ENCODE measurements at regions not wholly inside any gene's neighbourhood (a gene's known extent, or its start where the extent isn't known, plus 50 kb on each side); places are given as distances from the start of the nearest gene placed in this dataset.

DNA sequence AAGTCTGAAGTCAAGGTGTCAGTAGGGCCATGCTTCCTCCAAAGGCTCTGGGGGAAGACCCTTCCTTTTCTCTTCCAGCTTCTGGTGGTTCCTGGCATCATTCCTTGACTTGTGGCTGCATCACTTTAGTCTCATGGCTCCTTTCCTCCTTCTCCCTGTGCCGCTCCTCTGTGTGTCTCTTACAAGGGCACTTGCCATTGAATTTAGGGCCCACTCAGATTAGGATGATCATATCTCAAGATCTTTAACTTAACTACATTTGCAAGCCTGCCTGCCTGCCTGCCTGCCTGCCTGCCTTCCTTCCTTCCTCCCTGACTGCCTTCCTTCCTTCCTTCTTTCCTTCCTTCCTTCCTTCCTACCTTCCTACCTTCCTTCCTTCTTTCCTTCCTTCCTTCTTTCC lies 89.7 kb upstream of the MPHOSPH6 start:
- no peaks in the 10 kb centered on the region for H3K9me1 ChIP-seq (ENCODE audit: control insufficient read depth, insufficient read depth, low read length)
- H3K79me2 ChIP-seq (ENCODE audit: control insufficient read depth, insufficient read depth, low read length) = no peaks in the 10 kb centered on the region
- no TSS peak for BruUV-seq (replicated peaks)
- H3K27ac ChIP-seq (ENCODE audit: extremely low read depth, low read depth, low read length) = no peak overlapping the region
- no peaks in the 10 kb centered on the region for H3K9me3 ChIP-seq (replicated peaks; ENCODE audit: control insufficient read depth, insufficient read depth, low read depth, low read length)
- no peak for FAIRE-seq
- ChIA-PET CTCF (ENCODE audit: low intra/inter-chr PET ratio) (no interaction called here), POLR2A (no interaction called here)
- H3K4me3 ChIP-seq = no peak overlapping the region
- no peaks in the 10 kb centered on the region for H3K36me3 ChIP-seq (ENCODE audit: control insufficient read depth, insufficient read depth, low read length)
- no peak overlapping the region for H2AFZ ChIP-seq (ENCODE audit: low read depth, low read length)
- no peak for DNase-seq (ENCODE audit: extremely low read depth in 1 of 4, low spot score in 3 of 4)
- in situ Hi-C loops (cut with MboI) (loop anchor here (10.0 kb wide), 2 partner anchors 945 to 1185 kb away; no protein-coding TSS in a partner anchor), intact Hi-C loops (cut with micrococcal nuclease) (loop anchor here (5.0 kb wide), 1 partner anchor 1188 kb away; no protein-coding TSS in a partner anchor)
- no peaks in the 10 kb centered on the region; a peak in 1 of 5 replicates for H3K27me3 ChIP-seq (ENCODE audit: control insufficient read depth in 2 of 2, insufficient read depth in 2 of 2, low read length in 2 of 2)
- no peaks in the 10 kb centered on the region for H3K4me1 ChIP-seq (replicated peaks in 1 of 2; ENCODE audit: control insufficient read depth in 2 of 2, insufficient read depth in 2 of 2, low read length in 2 of 2)
- no peak for ATAC-seq
- no peak overlapping the region for H3K4me2 ChIP-seq (ENCODE audit: insufficient read depth, low read length)
- no peak overlapping the region for H3K9ac ChIP-seq (ENCODE audit: insufficient read depth in 1 of 2, low read depth in 2 of 2, low read length in 2 of 2)
- 11% methylated on average over 1 of the region's 1 CpG for WGBS (ENCODE audit: insufficient coverage, low coverage, missing lambda C conversion rate)
- H4K20me1 ChIP-seq (replicated peaks; ENCODE audit: control insufficient read depth, insufficient read depth, low read length) = no peaks in the 10 kb centered on the region
- TF ChIP-seq, protein P1, sequence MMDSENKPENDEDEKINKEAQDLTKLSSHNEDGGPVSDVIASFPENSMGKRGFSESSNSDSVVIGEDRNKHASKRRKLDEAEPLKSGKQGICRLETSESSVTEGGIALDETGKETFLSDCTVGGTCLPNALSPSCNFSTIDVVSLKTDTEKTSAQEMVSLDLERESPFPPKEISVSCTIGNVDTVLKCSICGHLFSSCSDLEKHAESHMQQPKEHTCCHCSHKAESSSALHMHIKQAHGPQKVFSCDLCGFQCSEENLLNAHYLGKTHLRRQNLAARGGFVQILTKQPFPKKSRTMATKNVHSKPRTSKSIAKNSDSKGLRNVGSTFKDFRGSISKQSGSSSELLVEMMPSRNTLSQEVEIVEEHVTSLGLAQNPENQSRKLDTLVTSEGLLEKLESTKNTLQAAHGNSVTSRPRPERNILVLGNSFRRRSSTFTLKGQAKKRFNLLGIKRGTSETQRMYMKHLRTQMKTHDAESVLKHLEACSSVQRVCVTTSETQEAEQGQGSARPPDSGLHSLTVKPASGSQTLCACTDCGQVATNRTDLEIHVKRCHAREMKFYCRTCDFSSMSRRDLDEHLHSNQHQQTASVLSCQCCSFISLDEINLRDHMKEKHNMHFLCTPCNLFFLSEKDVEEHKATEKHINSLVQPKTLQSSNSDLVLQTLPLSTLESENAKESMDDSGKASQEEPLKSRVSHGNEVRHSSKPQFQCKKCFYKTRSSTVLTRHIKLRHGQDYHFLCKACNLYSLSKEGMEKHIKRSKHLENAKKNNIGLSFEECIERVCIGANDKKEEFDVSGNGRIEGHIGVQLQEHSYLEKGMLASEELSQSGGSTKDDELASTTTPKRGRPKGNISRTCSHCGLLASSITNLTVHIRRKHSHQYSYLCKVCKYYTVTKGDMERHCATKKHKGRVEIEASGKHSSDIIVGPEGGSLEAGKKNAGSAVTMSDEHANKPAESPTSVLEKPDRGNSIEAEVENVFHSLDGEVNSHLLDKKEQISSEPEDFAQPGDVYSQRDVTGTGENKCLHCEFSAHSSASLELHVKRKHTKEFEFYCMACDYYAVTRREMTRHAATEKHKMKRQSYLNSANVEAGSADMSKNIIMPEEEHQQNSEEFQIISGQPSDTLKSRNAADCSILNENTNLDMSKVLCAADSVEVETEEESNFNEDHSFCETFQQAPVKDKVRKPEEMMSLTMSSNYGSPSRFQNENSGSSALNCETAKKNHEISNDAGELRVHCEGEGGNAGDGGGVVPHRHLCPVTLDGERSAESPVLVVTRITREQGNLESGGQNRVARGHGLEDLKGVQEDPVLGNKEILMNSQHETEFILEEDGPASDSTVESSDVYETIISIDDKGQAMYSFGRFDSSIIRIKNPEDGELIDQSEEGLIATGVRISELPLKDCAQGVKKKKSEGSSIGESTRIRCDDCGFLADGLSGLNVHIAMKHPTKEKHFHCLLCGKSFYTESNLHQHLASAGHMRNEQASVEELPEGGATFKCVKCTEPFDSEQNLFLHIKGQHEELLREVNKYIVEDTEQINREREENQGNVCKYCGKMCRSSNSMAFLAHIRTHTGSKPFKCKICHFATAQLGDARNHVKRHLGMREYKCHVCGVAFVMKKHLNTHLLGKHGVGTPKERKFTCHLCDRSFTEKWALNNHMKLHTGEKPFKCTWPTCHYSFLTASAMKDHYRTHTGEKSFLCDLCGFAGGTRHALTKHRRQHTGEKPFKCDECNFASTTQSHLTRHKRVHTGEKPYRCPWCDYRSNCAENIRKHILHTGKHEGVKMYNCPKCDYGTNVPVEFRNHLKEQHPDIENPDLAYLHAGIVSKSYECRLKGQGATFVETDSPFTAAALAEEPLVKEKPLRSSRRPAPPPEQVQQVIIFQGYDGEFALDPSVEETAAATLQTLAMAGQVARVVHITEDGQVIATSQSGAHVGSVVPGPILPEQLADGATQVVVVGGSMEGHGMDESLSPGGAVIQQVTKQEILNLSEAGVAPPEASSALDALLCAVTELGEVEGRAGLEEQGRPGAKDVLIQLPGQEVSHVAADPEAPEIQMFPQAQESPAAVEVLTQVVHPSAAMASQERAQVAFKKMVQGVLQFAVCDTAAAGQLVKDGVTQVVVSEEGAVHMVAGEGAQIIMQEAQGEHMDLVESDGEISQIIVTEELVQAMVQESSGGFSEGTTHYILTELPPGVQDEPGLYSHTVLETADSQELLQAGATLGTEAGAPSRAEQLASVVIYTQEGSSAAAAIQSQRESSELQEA (IDR thresholded peaks at IDR 0.05; ENCODE audit: low read depth) = no peak
- TF ChIP-seq, protein P2, sequence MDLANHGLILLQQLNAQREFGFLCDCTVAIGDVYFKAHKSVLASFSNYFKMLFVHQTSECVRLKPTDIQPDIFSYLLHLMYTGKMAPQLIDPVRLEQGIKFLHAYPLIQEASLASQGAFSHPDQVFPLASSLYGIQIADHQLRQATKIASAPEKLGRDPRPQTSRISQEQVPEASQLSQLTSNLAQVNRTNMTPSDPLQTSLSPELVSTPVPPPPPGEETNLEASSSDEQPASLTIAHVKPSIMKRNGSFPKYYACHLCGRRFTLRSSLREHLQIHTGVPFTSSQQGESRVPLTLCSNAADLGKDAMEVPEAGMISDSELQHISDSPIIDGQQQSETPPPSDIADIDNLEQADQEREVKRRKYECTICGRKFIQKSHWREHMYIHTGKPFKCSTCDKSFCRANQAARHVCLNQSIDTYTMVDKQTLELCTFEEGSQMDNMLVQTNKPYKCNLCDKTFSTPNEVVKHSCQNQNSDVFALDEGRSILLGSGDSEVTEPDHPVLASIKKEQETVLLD (IDR thresholded peaks at IDR 0.05) = no peak
- TF ChIP-seq MEIS2 (IDR thresholded peaks at IDR 0.05; ENCODE audit: partially characterized antibody) = no peak
- no peak for TF ChIP-seq ZNF253 (CRISPR knock-in tag; conservative IDR thresholded peaks at IDR 0.05)
- no peak for TF ChIP-seq HNRNPK (IDR thresholded peaks at IDR 0.05; ENCODE audit: low read depth, low read length, poor library complexity, severe bottlenecking)
- TF ChIP-seq MAFF (IDR thresholded peaks at IDR 0.05; ENCODE audit: low read length) = no peak
- no peak for TF ChIP-seq GABPB1 (CRISPR knock-in tag; IDR thresholded peaks at IDR 0.05)
- TF ChIP-seq PRMT5 (CRISPR knock-in tag; IDR thresholded peaks at IDR 0.05) = no peak
- TF ChIP-seq, protein P3, sequence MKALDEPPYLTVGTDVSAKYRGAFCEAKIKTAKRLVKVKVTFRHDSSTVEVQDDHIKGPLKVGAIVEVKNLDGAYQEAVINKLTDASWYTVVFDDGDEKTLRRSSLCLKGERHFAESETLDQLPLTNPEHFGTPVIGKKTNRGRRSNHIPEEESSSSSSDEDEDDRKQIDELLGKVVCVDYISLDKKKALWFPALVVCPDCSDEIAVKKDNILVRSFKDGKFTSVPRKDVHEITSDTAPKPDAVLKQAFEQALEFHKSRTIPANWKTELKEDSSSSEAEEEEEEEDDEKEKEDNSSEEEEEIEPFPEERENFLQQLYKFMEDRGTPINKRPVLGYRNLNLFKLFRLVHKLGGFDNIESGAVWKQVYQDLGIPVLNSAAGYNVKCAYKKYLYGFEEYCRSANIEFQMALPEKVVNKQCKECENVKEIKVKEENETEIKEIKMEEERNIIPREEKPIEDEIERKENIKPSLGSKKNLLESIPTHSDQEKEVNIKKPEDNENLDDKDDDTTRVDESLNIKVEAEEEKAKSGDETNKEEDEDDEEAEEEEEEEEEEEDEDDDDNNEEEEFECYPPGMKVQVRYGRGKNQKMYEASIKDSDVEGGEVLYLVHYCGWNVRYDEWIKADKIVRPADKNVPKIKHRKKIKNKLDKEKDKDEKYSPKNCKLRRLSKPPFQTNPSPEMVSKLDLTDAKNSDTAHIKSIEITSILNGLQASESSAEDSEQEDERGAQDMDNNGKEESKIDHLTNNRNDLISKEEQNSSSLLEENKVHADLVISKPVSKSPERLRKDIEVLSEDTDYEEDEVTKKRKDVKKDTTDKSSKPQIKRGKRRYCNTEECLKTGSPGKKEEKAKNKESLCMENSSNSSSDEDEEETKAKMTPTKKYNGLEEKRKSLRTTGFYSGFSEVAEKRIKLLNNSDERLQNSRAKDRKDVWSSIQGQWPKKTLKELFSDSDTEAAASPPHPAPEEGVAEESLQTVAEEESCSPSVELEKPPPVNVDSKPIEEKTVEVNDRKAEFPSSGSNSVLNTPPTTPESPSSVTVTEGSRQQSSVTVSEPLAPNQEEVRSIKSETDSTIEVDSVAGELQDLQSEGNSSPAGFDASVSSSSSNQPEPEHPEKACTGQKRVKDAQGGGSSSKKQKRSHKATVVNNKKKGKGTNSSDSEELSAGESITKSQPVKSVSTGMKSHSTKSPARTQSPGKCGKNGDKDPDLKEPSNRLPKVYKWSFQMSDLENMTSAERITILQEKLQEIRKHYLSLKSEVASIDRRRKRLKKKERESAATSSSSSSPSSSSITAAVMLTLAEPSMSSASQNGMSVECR (CRISPR knock-in tag; IDR thresholded peaks at IDR 0.05) = no peak

All from K562 (cell line).